Stimulated activated effector memory CD8-positive, alpha-beta T cell treated with anti-CD3 and anti-CD28 coated beads, Interleukin-12 subunit alpha, Interleukin-12 subunit beta, amount 100 ng/mL, for 72 hours (primary cell): ENCODE measurements at regions not wholly inside any gene's neighbourhood (a gene's known extent, or its start where the extent isn't known, plus 50 kb on each side); places are given as distances from the start of the nearest gene placed in this dataset.

Experiments
- ATAC-seq: fragments of 150-1000 bp; cut with Tn5 transposase; 2 replicates; pipeline ENCODE4 v1.10.0; 2021
- DNase-seq, 2 donors: peaks; one replicate each; pipeline ENCODE4 v3.0.0; 2021 to 2022; ENCODE audit warnings: low spot score in 2 of 2
- H3K27ac Mint-ChIP-seq: one replicate; pipeline ENCODE4 v1.8.0; 2022; ENCODE audit warnings: mild to moderate bottlenecking, mixed read lengths
- H3K36me3 Mint-ChIP-seq: one replicate; pipeline ENCODE4 v1.8.0; 2022; ENCODE audit warnings: mild to moderate bottlenecking, mixed read lengths
- H3K4me1 Mint-ChIP-seq: one replicate; pipeline ENCODE4 v1.8.0; 2022; ENCODE audit warnings: mixed read lengths
- H3K4me3 Mint-ChIP-seq: one replicate; pipeline ENCODE4 v1.8.0; 2022; ENCODE audit warnings: mild to moderate bottlenecking, mixed read lengths
- H3K9me3 Mint-ChIP-seq: one replicate; pipeline ENCODE4 v1.8.0; 2022; ENCODE audit warnings: mixed read lengths

- Mint-ChIP-seq H3K36me3 (no peaks in the 10 kb centered on the region), H3K27ac (no peak overlapping the region), H3K4me3 (no peak overlapping the region), H3K4me1 (no peaks in the 10 kb centered on the region), H3K9me3 (peaks cover 8% of the 10 kb centered on the region)
- ATAC-seq (no peak), DNase-seq (no peak)
Measured at GRCh38 chr5:60280943-60281342, 387.4 kb upstream of the PDE4D start.

- no peak overlapping the region for H3K4me3 Mint-ChIP-seq
- ATAC-seq: no peak
- no peak for DNase-seq
- H3K27ac Mint-ChIP-seq: no peak overlapping the region
- H3K9me3 Mint-ChIP-seq: peaks cover 12% of the 10 kb centered on the region
- H3K4me1 Mint-ChIP-seq: no peaks in the 10 kb centered on the region
- no peaks in the 10 kb centered on the region for H3K36me3 Mint-ChIP-seq
Measured at GRCh38 chr5:60277941-60278340, 384.4 kb upstream of the PDE4D start.

- no peak overlapping the region for H3K27ac Mint-ChIP-seq
- no peak for ATAC-seq
Measured at GRCh38 chr5:60274747-60275146, 381.2 kb upstream of the PDE4D start.

DNA sequence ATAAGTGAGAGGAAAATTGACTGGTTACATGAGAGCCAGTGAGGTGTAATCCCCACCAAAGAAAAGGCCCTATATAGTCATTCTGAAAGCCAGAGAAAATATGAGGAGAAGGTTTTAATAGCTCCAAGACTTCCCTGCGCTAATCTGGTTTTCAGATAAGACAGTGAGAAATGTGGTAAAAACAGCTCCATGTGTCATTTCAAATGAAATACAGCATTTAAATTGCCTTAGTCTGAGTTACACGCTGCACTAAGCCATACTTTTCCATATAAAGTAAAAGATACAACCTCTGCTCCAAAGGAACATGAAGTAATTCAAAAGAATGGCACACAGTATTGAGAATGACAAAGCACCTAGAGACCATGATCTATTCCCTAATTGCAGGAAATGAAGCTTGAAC lies 378.0 kb upstream of the PDE4D start:
- Mint-ChIP-seq H3K27ac (no peak overlapping the region), H3K4me3 (no peak overlapping the region), H3K4me1 (no peaks in the 10 kb centered on the region), H3K9me3 (peaks cover 13% of the 10 kb centered on the region), H3K36me3 (no peaks in the 10 kb centered on the region)
- ATAC-seq (no peak), DNase-seq (no peak)

More at GRCh38 chr5:60274747-60275146, 381.2 kb upstream of the PDE4D start:
- H3K4me3 Mint-ChIP-seq: no peak overlapping the region
- DNase-seq: no peak
- H3K9me3 Mint-ChIP-seq: peaks cover 10% of the 10 kb centered on the region
- H3K4me1 Mint-ChIP-seq: no peaks in the 10 kb centered on the region
- H3K36me3 Mint-ChIP-seq: no peaks in the 10 kb centered on the region

DNA sequence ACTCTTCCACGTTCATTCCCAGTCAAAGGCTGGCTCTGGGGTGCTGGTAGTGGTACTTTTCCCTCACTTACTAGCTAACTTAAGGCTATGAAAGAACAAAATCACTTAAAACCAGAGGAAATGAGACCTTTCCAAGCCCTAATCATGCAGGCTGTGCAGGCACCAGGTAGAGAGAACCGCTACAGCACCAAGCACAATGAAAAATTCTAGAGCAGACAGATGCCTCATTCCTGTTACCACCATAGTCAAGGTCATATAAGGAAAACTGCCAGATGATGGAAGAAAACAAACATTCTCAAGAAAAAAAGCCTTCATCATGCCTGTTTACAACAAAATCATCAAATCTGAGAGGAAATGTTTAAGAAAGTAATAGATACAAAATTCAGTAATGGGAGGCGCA lies 374.4 kb upstream of the PDE4D start:
- Mint-ChIP-seq H3K4me1 (no peaks in the 10 kb centered on the region), H3K36me3 (no peaks in the 10 kb centered on the region), H3K27ac (no peak overlapping the region), H3K9me3 (peaks cover 9% of the 10 kb centered on the region), H3K4me3 (no peak overlapping the region)
- no peak for DNase-seq
- no peak for ATAC-seq

GRCh38 chr5:60263346-60263745 lies 369.8 kb upstream of the PDE4D start:
- Mint-ChIP-seq H3K36me3 (no peaks in the 10 kb centered on the region), H3K4me1 (no peaks in the 10 kb centered on the region), H3K27ac (no peak overlapping the region), H3K9me3 (peaks cover 4% of the 10 kb centered on the region), H3K4me3 (no peak overlapping the region)
- ATAC-seq (no peak), DNase-seq (no peak)

- H3K36me3 Mint-ChIP-seq: no peaks in the 10 kb centered on the region
- no peak overlapping the region for H3K4me3 Mint-ChIP-seq
- no peak for ATAC-seq
- H3K27ac Mint-ChIP-seq: no peak overlapping the region
- peaks cover 4% of the 10 kb centered on the region for H3K9me3 Mint-ChIP-seq
- DNase-seq: no peak
- no peaks in the 10 kb centered on the region for H3K4me1 Mint-ChIP-seq
Measured at GRCh38 chr5:60262576-60263295, 369.2 kb upstream of the PDE4D start.

DNA sequence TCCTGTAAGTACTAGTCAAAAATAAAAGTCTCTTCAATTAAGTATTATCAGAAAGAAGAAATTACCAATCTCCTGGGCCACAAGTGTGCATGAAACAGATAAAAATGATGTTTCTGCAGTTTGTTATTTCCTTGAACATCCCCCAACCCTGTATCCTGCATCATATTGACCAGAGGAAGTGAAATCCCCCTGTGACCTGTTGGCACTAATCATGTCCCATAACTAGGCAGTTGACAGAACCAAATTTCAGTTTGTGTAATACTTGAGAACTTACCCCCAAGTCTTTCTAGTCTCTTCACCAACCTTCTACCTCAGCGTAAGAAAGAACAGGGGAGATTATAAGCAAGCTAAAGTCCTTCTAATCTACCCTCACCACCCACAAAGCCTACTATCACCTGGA lies 368.2 kb upstream of the PDE4D start:
- Mint-ChIP-seq H3K4me3 (no peak overlapping the region), H3K4me1 (no peaks in the 10 kb centered on the region), H3K36me3 (no peaks in the 10 kb centered on the region), H3K9me3 (peaks cover under 1% of the 10 kb centered on the region), H3K27ac (no peak overlapping the region)
- no peak for ATAC-seq
- no peak for DNase-seq

DNA sequence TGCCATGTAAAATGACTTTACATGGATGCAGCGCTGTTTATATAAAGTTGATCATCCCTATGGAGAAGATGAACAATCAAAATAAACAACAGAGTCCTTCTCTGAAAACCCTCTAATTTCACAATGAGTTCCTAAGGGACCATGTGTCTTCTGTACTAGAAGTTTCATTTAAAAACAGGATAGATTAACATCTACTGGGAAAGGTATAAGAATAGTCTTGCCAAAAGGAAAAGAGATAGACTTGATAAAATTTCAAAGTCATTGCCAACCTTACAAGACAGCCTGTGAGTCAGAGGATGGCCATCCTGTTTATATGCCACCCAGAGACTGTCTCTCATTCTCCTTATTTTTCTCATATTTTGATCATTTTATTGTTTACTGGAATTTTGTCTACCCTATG lies 367.1 kb upstream of the PDE4D start:
- Mint-ChIP-seq H3K27ac (no peak overlapping the region), H3K4me1 (no peaks in the 10 kb centered on the region), H3K36me3 (no peaks in the 10 kb centered on the region), H3K9me3 (peaks cover 2% of the 10 kb centered on the region), H3K4me3 (no peak overlapping the region)
- no peak for DNase-seq
- ATAC-seq: no peak

DNA sequence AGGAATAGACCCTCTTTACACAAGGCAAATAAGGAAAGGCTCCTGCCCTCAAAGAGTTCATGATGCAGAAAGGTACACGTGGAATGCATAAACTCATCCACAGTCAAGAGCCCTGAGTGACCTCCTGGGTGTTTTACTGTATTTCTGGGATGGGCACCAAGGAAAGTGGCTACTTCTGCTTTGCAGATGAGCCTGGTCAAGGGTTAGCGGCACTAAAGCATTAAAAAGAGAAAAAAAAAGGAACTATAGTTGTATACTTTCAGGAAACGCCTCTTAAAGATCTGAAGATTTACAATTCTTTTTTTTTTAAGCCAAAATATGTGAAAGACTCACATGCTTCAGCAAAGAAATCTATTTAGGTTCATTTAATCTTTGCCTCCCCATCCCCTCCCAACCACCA lies 366.2 kb upstream of the PDE4D start:
- Mint-ChIP-seq H3K27ac (no peak overlapping the region), H3K4me1 (no peaks in the 10 kb centered on the region), H3K4me3 (no peak overlapping the region), H3K9me3 (peaks cover 2% of the 10 kb centered on the region), H3K36me3 (no peaks in the 10 kb centered on the region)
- DNase-seq (no peak), ATAC-seq (no peak)

DNA sequence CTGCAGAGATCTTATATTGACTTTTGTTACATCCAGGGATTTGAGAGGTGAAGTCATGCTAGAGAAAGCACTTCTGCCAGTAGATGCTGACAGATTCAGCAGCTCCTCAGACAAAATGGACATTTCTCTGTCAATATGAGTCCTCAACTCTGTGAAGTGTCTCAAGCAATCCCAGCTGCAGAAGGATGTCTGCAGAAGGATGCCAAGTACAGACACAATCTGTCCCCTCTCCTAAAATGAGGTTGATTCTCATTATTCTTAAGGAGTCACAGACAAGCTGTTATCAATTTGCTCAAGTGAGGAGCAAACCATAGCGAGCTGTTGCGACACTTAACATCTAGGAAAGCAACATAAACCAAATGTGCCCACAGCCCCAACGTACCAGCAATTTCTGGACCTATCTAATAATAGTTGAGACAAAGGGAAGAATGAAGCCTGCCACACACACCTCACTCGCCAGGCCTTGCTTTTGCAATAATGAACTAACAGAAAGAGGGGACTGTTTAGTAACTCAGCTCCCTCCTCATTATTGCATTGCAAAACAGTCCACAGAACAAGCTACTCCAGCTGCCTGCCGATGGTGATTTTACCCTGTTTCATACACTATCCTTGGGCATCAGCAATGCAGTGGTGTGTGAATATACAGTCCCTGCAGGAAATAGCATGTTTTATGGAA lies 364.2 kb upstream of the PDE4D start:
- DNase-seq: no peak
- H3K36me3 Mint-ChIP-seq: no peaks in the 10 kb centered on the region
- H3K27ac Mint-ChIP-seq: no peak overlapping the region
- ATAC-seq: no peak
- no peaks in the 10 kb centered on the region for H3K4me1 Mint-ChIP-seq
- H3K9me3 Mint-ChIP-seq: peaks cover 2% of the 10 kb centered on the region
- H3K4me3 Mint-ChIP-seq: no peak overlapping the region

GRCh38 chr5:60256546-60256945 lies 363.0 kb upstream of the PDE4D start:
- H3K9me3 Mint-ChIP-seq: peaks cover 5% of the 10 kb centered on the region
- no peaks in the 10 kb centered on the region for H3K36me3 Mint-ChIP-seq
- no peak overlapping the region for H3K27ac Mint-ChIP-seq
- no peak overlapping the region for H3K4me3 Mint-ChIP-seq
- H3K4me1 Mint-ChIP-seq: no peaks in the 10 kb centered on the region
- ATAC-seq (no peak), DNase-seq (no peak)

GRCh38 chr5:60248901-60249300 lies 355.4 kb upstream of the PDE4D start:
- DNase-seq (no peak), ATAC-seq (no peak)
- H3K4me3 Mint-ChIP-seq: no peak overlapping the region
- H3K9me3 Mint-ChIP-seq: peaks cover 17% of the 10 kb centered on the region
- no peaks in the 10 kb centered on the region for H3K4me1 Mint-ChIP-seq
- H3K27ac Mint-ChIP-seq: no peak overlapping the region
- H3K36me3 Mint-ChIP-seq: no peaks in the 10 kb centered on the region

- H3K36me3 Mint-ChIP-seq: no peaks in the 10 kb centered on the region
- no peaks in the 10 kb centered on the region for H3K4me1 Mint-ChIP-seq
- no peak overlapping the region for H3K4me3 Mint-ChIP-seq
- H3K27ac Mint-ChIP-seq: no peak overlapping the region
- ATAC-seq (no peak), DNase-seq (no peak)
- H3K9me3 Mint-ChIP-seq: peaks cover 22% of the 10 kb centered on the region
Measured at GRCh38 chr5:60243713-60244112, 350.2 kb upstream of the PDE4D start.

DNA sequence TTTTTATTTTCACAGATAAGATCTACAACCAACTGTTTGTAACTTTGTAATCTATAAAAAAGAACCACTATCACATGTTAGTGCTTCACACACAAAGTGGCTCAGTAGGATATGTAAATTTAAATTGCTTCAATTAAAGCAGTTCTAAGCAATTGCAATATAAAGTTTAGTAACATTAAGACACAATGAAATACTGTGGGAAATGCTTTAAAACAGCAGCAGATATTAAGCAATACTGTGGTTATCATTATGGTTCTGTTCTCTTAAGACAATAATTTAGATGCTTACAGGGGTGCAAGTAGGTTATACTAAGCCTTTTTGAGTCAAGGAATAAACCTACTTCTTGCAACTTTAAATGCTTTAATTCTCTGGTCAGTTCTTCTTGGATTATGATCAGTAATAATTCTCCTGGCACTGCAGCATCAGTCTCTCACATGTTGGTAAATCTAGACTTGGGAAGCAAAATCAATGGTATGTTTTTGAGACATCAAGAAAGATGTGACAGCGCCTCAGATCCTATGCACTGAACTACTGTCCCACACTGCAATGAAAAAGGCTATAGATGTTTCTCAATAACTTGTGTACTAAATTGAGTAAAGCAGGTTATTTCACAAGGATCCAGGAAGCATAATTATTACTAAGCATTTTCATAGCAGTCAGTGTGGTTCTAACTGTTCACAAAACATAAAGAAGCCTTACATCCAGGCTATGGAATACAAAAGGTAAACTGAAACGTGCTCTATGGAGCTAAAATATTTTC lies 338.7 kb upstream of the PDE4D start:
- Mint-ChIP-seq H3K36me3 (no peaks in the 10 kb centered on the region), H3K4me3 (no peak overlapping the region), H3K4me1 (no peaks in the 10 kb centered on the region), H3K27ac (no peak overlapping the region), H3K9me3 (peaks cover 12% of the 10 kb centered on the region)
- ATAC-seq (no peak), DNase-seq (no peak)

GRCh38 chr5:60230456-60230855 lies 336.9 kb upstream of the PDE4D start:
- Mint-ChIP-seq H3K36me3 (no peaks in the 10 kb centered on the region), H3K27ac (no peak overlapping the region), H3K9me3 (peaks cover 6% of the 10 kb centered on the region), H3K4me1 (no peaks in the 10 kb centered on the region), H3K4me3 (no peak overlapping the region)
- DNase-seq (no peak), ATAC-seq (no peak)
